K562 (cell line): ENCODE measurements at regions not wholly inside any gene's neighbourhood (a gene's known extent, or its start where the extent isn't known, plus 50 kb on each side); places are given as distances from the start of the nearest gene placed in this dataset.

Experiments used
- ATAC-seq: fragments of 200-7000 bp; cut with Tn5 transposase; 3 replicates; pipeline ENCODE4 v1.9.1; 2020; ENCODE audit warnings: moderate library complexity
- BruUV-seq: library from RNA; stranded (reverse); fragments of 400-500 nt; replicated peaks from 2 replicates; lab custom pipeline; 2021; lab: Mats Ljungman, UMichigan
- CTCF ChIA-PET: fragments of 300-600 bp; formaldehyde crosslinking; extraction: SDS; loops from one replicate; lab custom pipeline; 2021; ENCODE audit warnings: low intra/inter-chr PET ratio; lab: Yijun Ruan, JAX
- POLR2A ChIA-PET: fragments of 300-600, 350-650 bp; sonication (Branson Sonifier 250); formaldehyde crosslinking; extraction: SDS; loops from one replicate; lab custom pipeline; 2021; ENCODE audit warnings: antibody characterized with exemption, inconsistent platforms; lab: Yijun Ruan, JAX
- DNase-seq, 4 experiments: peaks; one replicate each; pipeline versions ENCODE4 v3.0.0 to v3.0.0-alpha.2; 2011 to 2018; ENCODE audit warnings: low spot score in 3 of 4, mixed read lengths in 3 of 4; ENCODE audit errors: extremely low read depth in 1 of 4
- FAIRE-seq: peaks from 2 replicates; lab custom pipeline; 2011; peaks lifted over from hg19 to GRCh38; lab: Jason Lieb, UNC
- H2AFZ ChIP-seq: 2 replicates; pipeline ENCODE4 v1.6.0; 2011; ENCODE audit warnings: low read depth, low read length, control low read depth, inconsistent platforms
- H3K27ac ChIP-seq: fragments of 200-600 bp; 3 replicates; pipeline ENCODE4 v1.8.0; 2011; ENCODE audit warnings: low read depth, mild to moderate bottlenecking, control low read depth, inconsistent platforms, low read length, moderate library complexity, mixed read lengths; ENCODE audit errors: extremely low read depth
- H3K27me3 ChIP-seq, 2 experiments: fragments of 300-600 bp in 1 of 2; 2 replicates in 1 of 2; 3 replicates in 1 of 2; pipeline versions ENCODE4 v1.6.0 to v1.8.0; 2011; ENCODE audit warnings: inconsistent platforms in 2 of 2, low read length in 2 of 2, mild to moderate bottlenecking in 1 of 2, mixed read lengths in 1 of 2, moderate library complexity in 1 of 2; ENCODE audit not compliant: control insufficient read depth in 2 of 2, insufficient read depth in 2 of 2
- H3K36me3 ChIP-seq: fragments of 300-600 bp; 3 replicates; pipeline ENCODE4 v1.8.0; 2011; ENCODE audit warnings: mild to moderate bottlenecking, low read length, inconsistent platforms; ENCODE audit not compliant: control insufficient read depth, insufficient read depth
- H3K4me1 ChIP-seq, 2 experiments: fragments of 200-600 bp in 1 of 2; replicated peaks in 1 of 2; 2 replicates in 1 of 2; 3 replicates in 1 of 2; pipeline versions ENCODE4 v1.5.1 to v1.8.0; 2011; ENCODE audit warnings: inconsistent platforms in 2 of 2, low read length in 2 of 2, mild to moderate bottlenecking in 1 of 2, mixed read lengths in 1 of 2, moderate library complexity in 1 of 2; ENCODE audit not compliant: control insufficient read depth in 2 of 2, insufficient read depth in 2 of 2
- H3K4me2 ChIP-seq: 2 replicates; pipeline ENCODE4 v1.6.1; 2011; ENCODE audit warnings: low read length, control low read depth, inconsistent platforms, mixed read lengths; ENCODE audit not compliant: insufficient read depth
- H3K4me3 ChIP-seq: fragments of 200-600 bp; sonication (generic), shearing (Covaris generic); 2 replicates; pipeline ENCODE4 v1.5.1; 2016; ENCODE audit warnings: control low read depth, inconsistent platforms
- H3K79me2 ChIP-seq: fragments of 200-600 bp; 3 replicates; pipeline ENCODE4 v1.8.0; 2011; ENCODE audit warnings: low read length, inconsistent platforms; ENCODE audit not compliant: control insufficient read depth, insufficient read depth
- H3K9ac ChIP-seq, 2 experiments: 2 replicates each; pipeline versions ENCODE4 v1.6.0 to v1.6.1; 2011; ENCODE audit warnings: low read depth in 2 of 2, low read length in 2 of 2, control low read depth in 1 of 2, inconsistent platforms in 1 of 2, mild to moderate bottlenecking in 1 of 2, mixed read lengths in 1 of 2; ENCODE audit not compliant: insufficient read depth in 1 of 2
- H3K9me1 ChIP-seq: one replicate; pipeline ENCODE4 v1.6.0; 2011; ENCODE audit warnings: inconsistent platforms, mild to moderate bottlenecking, low read length, moderate library complexity; ENCODE audit not compliant: control insufficient read depth, insufficient read depth
- H3K9me3 ChIP-seq: replicated peaks from 2 replicates; pipeline ENCODE4 v1.5.1; 2011; ENCODE audit warnings: low read depth, low read length, inconsistent platforms; ENCODE audit not compliant: control insufficient read depth, insufficient read depth
- H4K20me1 ChIP-seq: replicated peaks from 2 replicates; pipeline ENCODE4 v1.6.1; 2011; ENCODE audit warnings: low read length, inconsistent platforms, mixed read lengths; ENCODE audit not compliant: control insufficient read depth, insufficient read depth
- E2F6 ChIP-seq, 2 experiments: IDR thresholded peaks; 2 replicates each; pipeline ENCODE4 v1.6.1; 2011; ENCODE audit warnings: borderline replicate concordance in 1 of 2, control low read depth in 1 of 2, low read depth in 1 of 2, low read length in 1 of 2, mild to moderate bottlenecking in 1 of 2, mixed read lengths in 1 of 2, moderate library complexity in 1 of 2; ENCODE audit not compliant: insufficient read depth in 1 of 2, insufficient read length in 1 of 2, poor library complexity in 1 of 2, severe bottlenecking in 1 of 2; ENCODE audit errors: extremely low read depth in 1 of 2
- HOXB6 ChIP-seq: fragments of 250-450 bp; sonication (Bioruptor Pico); IDR thresholded peaks from 2 replicates; pipeline ENCODE4 v1.5.1; 2022; ENCODE audit warnings: mild to moderate bottlenecking, borderline replicate concordance
- NUFIP1 ChIP-seq: fragments of 450-650 bp; IDR thresholded peaks from 2 replicates; pipeline ENCODE4 v1.6.1; 2018; ENCODE audit not compliant: partially characterized antibody
- PTTG1 ChIP-seq: fragments of 450-650 bp; IDR thresholded peaks from 2 replicates; pipeline ENCODE4 v1.6.1; 2016; ENCODE audit warnings: low read depth, mild to moderate bottlenecking, missing genetic modification characterization, missing compliant biosample characterization
- SLC30A9 ChIP-seq: fragments of 250-450 bp; sonication (Bioruptor Pico); IDR thresholded peaks from 2 replicates; pipeline ENCODE4 v1.8.0; 2022; ENCODE audit warnings: mild to moderate bottlenecking, moderate library complexity
- TAF15 ChIP-seq: fragments of 200-400 bp; formaldehyde crosslinking; IDR thresholded peaks from 2 replicates; pipeline ENCODE4 v1.6.1; 2017; ENCODE audit warnings: mild to moderate bottlenecking, low read depth, low read length, moderate library complexity
- TCF7 ChIP-seq: sonication (generic); IDR thresholded peaks from 2 replicates; pipeline ENCODE4 v1.6.1; 2016; ENCODE audit warnings: antibody characterized with exemption, borderline replicate concordance
- TGIF2 ChIP-seq: sonication (generic); formaldehyde crosslinking; IDR thresholded peaks from 2 replicates; pipeline ENCODE4 v1.8.1; 2022; ENCODE audit warnings: mild to moderate bottlenecking, missing genetic modification reagents, moderate library complexity
- XRCC3 ChIP-seq: fragments of 450-650 bp; IDR thresholded peaks from 2 replicates; pipeline ENCODE4 v1.6.1; 2017; ENCODE audit warnings: mild to moderate bottlenecking, moderate library complexity
- ZNF707 ChIP-seq: fragments of 250-450 bp; sonication (Bioruptor Pico); conservative IDR thresholded peaks from 2 replicates; pipeline ENCODE4 v1.8.0; 2022; ENCODE audit warnings: inconsistent platforms, mild to moderate bottlenecking, moderate library complexity
- ZNF77 ChIP-seq: fragments of 250-450 bp; sonication (Bioruptor Pico); IDR thresholded peaks from 2 replicates; pipeline ENCODE4 v1.5.0; 2020
- WGBS: fragments of 100-300 bp; shearing (Covaris generic); methylation state at CpG from one replicate; pipeline ENCODE4 v1.1.6; 2016; ENCODE audit warnings: low coverage, mixed read lengths; ENCODE audit not compliant: insufficient coverage; ENCODE audit errors: missing lambda C conversion rate; 5-methylcytosine and 5-hydroxymethylcytosine counted together
- in situ Hi-C: fragments of 300-500 bp; cut with MboI; formaldehyde crosslinking; loops from 4 replicates; pipeline ENCODE4 v1.15.0; 2018; ENCODE audit warnings: inconsistent platforms, mixed read lengths
- intact Hi-C: fragments of 100-400 bp; cut with micrococcal nuclease; formaldehyde crosslinking; loops from 2 replicates; pipeline ENCODE4 v1.14.2; 2022
- TF ChIP-seq, protein P1 (sequence below): sonication (generic); formaldehyde crosslinking; IDR thresholded peaks from 2 replicates; pipeline ENCODE4 v1.8.1; 2023; ENCODE audit warnings: missing genetic modification reagents, mild to moderate bottlenecking, borderline replicate concordance
- TF ChIP-seq, protein P2 (sequence below), 3 experiments: IDR thresholded peaks in 2 of 3; conservative IDR thresholded peaks in 1 of 3; 2 replicates each; pipeline ENCODE4 v1.5.1; 2011 to 2012; ENCODE audit warnings: low read length in 3 of 3, mild to moderate bottlenecking in 3 of 3, control low read depth in 2 of 3, improper control_type of control experiment in 1 of 3, inconsistent platforms in 1 of 3, low read depth in 1 of 3, mixed read lengths in 1 of 3, moderate library complexity in 1 of 3; ENCODE audit not compliant: insufficient read depth in 2 of 3
- TF ChIP-seq, protein P3 (sequence below): IDR thresholded peaks from 3 replicates; pipeline ENCODE4 v1.6.1; 2011; ENCODE audit warnings: borderline replicate concordance, mild to moderate bottlenecking; ENCODE audit not compliant: insufficient read length, insufficient read depth

DNA sequence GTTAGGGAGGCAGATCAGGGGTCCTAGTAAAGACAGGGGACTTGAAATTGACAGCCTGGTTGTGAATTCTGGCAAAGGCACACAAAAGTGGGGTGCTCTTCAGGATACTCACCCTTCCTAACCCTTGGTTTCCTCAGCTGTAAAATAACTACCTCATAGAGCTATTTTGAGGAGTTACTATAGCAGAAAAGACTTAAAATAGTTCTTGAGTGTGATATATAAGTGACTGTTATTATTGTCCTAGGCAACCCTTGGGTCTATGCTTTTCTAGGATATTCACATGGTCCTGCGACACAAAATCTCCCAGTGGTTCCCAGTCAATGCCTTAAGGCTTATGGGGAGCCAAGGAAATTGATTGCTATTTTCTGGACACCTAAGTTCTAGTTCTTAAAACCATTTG, 98.1 kb upstream of the NAMPT start:
- Histone ChIP-seq H3K9me3 (no peaks in the 10 kb centered on the region), H2AFZ (no peak overlapping the region), H3K9ac (no peak overlapping the region), H3K9me1 (no peaks in the 10 kb centered on the region), H4K20me1 (no peaks in the 10 kb centered on the region), H3K4me3 (no peak overlapping the region), H3K36me3 (no peaks in the 10 kb centered on the region), H3K27ac (no peak overlapping the region), H3K4me1 (peaks cover 0 to 16% of the 10 kb centered on the region in 2 experiments; a peak in 3 of 5 replicates), H3K79me2 (no peaks in the 10 kb centered on the region), H3K4me2 (no peak overlapping the region), H3K27me3 (no peaks in the 10 kb centered on the region)
- WGBS: 58% methylated on average over 1 of the region's 1 CpG
- DNase-seq: no peak
- no peak for FAIRE-seq
- intact Hi-C loops (no loop called here), in situ Hi-C loops (no loop called here)
- POLR2A ChIA-PET: no interaction called here
- CTCF ChIA-PET: no interaction called here
- BruUV-seq: no TSS peak
- ATAC-seq: no peak
- TF ChIP-seq SLC30A9 (CRISPR knock-in tag) (no peak), TGIF2 (CRISPR knock-in tag) (no peak), NUFIP1 (no peak), TCF7 (no peak), ZNF77 (no peak), E2F6 (IDR thresholded peaks at IDR 0.05; ENCODE audit: borderline replicate concordance in 1 of 2, extremely low read depth in 1 of 2, insufficient read depth in 1 of 2, insufficient read length in 1 of 2, low read depth in 1 of 2, low read length in 1 of 2, poor library complexity in 1 of 2, severe bottlenecking in 1 of 2) (no peak), TAF15 (no peak), XRCC3 (no peak), HOXB6 (CRISPR knock-in tag) (no peak), PTTG1 (tag) (no peak), ZNF707 (CRISPR knock-in tag) (no peak)
- TF ChIP-seq, protein P1, sequence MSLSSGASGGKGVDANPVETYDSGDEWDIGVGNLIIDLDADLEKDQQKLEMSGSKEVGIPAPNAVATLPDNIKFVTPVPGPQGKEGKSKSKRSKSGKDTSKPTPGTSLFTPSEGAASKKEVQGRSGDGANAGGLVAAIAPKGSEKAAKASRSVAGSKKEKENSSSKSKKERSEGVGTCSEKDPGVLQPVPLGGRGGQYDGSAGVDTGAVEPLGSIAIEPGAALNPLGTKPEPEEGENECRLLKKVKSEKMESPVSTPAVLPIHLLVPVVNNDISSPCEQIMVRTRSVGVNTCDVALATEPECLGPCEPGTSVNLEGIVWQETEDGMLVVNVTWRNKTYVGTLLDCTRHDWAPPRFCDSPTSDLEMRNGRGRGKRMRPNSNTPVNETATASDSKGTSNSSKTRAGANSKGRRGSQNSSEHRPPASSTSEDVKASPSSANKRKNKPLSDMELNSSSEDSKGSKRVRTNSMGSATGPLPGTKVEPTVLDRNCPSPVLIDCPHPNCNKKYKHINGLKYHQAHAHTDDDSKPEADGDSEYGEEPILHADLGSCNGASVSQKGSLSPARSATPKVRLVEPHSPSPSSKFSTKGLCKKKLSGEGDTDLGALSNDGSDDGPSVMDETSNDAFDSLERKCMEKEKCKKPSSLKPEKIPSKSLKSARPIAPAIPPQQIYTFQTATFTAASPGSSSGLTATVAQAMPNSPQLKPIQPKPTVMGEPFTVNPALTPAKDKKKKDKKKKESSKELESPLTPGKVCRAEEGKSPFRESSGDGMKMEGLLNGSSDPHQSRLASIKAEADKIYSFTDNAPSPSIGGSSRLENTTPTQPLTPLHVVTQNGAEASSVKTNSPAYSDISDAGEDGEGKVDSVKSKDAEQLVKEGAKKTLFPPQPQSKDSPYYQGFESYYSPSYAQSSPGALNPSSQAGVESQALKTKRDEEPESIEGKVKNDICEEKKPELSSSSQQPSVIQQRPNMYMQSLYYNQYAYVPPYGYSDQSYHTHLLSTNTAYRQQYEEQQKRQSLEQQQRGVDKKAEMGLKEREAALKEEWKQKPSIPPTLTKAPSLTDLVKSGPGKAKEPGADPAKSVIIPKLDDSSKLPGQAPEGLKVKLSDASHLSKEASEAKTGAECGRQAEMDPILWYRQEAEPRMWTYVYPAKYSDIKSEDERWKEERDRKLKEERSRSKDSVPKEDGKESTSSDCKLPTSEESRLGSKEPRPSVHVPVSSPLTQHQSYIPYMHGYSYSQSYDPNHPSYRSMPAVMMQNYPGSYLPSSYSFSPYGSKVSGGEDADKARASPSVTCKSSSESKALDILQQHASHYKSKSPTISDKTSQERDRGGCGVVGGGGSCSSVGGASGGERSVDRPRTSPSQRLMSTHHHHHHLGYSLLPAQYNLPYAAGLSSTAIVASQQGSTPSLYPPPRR (CRISPR knock-in tag): no peak
- TF ChIP-seq, protein P2, sequence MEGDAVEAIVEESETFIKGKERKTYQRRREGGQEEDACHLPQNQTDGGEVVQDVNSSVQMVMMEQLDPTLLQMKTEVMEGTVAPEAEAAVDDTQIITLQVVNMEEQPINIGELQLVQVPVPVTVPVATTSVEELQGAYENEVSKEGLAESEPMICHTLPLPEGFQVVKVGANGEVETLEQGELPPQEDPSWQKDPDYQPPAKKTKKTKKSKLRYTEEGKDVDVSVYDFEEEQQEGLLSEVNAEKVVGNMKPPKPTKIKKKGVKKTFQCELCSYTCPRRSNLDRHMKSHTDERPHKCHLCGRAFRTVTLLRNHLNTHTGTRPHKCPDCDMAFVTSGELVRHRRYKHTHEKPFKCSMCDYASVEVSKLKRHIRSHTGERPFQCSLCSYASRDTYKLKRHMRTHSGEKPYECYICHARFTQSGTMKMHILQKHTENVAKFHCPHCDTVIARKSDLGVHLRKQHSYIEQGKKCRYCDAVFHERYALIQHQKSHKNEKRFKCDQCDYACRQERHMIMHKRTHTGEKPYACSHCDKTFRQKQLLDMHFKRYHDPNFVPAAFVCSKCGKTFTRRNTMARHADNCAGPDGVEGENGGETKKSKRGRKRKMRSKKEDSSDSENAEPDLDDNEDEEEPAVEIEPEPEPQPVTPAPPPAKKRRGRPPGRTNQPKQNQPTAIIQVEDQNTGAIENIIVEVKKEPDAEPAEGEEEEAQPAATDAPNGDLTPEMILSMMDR (IDR thresholded peaks at IDR 0.05 in 2 of 3, conservative IDR thresholded peaks at IDR 0.05 in 1 of 3; ENCODE audit: insufficient read depth in 2 of 3, low read depth in 1 of 3, low read length in 3 of 3): no peak
- TF ChIP-seq, protein P3, sequence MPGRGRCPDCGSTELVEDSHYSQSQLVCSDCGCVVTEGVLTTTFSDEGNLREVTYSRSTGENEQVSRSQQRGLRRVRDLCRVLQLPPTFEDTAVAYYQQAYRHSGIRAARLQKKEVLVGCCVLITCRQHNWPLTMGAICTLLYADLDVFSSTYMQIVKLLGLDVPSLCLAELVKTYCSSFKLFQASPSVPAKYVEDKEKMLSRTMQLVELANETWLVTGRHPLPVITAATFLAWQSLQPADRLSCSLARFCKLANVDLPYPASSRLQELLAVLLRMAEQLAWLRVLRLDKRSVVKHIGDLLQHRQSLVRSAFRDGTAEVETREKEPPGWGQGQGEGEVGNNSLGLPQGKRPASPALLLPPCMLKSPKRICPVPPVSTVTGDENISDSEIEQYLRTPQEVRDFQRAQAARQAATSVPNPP: no peak
